ENCODE measurements at regions not wholly inside any gene's neighbourhood (a gene's known extent, or its start where the extent isn't known, plus 50 kb on each side); places are given as distances from the start of the nearest gene placed in this dataset.

DNA sequence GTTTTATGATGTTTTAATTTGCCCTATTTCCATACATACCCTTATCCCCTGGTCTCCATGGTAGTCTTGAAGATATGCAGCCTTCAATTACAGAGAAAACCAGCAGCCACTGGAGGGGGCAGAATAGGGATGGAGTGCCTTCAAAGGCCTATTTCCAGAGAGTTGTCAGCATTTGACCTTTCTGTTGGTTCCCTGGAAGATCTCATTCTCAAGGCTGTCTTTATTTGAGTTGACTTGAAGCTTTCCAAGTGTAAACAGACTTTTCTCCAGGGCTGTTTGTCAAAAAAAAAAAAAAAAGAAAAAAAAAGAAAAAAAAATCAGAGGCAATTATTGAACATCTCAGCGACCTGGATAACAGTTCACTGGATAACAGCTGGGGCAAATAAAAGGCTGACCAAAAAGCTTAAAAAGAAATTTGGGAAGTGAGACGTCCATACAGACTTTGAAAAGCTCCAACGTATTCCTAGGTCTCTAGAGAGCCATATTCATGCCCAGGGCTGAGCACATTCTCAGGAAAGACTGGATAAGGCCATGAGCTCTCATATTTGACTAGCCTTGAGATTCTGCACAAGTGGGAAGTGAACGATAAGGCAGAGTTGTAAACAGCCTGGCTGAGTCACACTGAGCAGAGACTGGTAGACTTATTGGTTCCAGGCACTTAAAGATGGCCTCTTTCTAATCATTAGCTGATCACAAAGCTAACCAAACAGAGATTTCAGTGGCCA is 126.6 kb downstream of the VAPA start:
- H3F3A ChIP-seq (ENCODE audit: insufficient read depth, low read length), result no peaks in the 10 kb centered on the region
- H3K4me2 ChIP-seq (ENCODE audit: low read depth, low read length), result no peak overlapping the region
- H4K20me1 ChIP-seq (ENCODE audit: insufficient read depth, low read length), result no peaks in the 10 kb centered on the region
- H2AFZ ChIP-seq (ENCODE audit: low read length), result no peak overlapping the region
- no peaks in the 10 kb centered on the region; the same call in 1 of the 2 replicates for H3K9me3 ChIP-seq (replicated peaks; ENCODE audit: insufficient read depth, low read length)
- no peaks in the 10 kb centered on the region for H3K79me2 ChIP-seq (ENCODE audit: low read length)
- H3K9me2 ChIP-seq (replicated peaks; ENCODE audit: insufficient read depth, low read length), result no peaks in the 10 kb centered on the region
- no peak overlapping the region for H3K9ac ChIP-seq (ENCODE audit: low read length)
- DNase-seq, result no peak
- no peak overlapping the region for H3K4me3 ChIP-seq (ENCODE audit: low read length)
- no peaks in the 10 kb centered on the region for H3K27me3 ChIP-seq (replicated peaks; ENCODE audit: insufficient read depth, low read length)
- no peaks in the 10 kb centered on the region for H3K4me1 ChIP-seq (ENCODE audit: low read length)
- H3K36me3 ChIP-seq (replicated peaks; ENCODE audit: insufficient read depth, low read length), result no peaks in the 10 kb centered on the region
- TF ChIP-seq, protein P1, sequence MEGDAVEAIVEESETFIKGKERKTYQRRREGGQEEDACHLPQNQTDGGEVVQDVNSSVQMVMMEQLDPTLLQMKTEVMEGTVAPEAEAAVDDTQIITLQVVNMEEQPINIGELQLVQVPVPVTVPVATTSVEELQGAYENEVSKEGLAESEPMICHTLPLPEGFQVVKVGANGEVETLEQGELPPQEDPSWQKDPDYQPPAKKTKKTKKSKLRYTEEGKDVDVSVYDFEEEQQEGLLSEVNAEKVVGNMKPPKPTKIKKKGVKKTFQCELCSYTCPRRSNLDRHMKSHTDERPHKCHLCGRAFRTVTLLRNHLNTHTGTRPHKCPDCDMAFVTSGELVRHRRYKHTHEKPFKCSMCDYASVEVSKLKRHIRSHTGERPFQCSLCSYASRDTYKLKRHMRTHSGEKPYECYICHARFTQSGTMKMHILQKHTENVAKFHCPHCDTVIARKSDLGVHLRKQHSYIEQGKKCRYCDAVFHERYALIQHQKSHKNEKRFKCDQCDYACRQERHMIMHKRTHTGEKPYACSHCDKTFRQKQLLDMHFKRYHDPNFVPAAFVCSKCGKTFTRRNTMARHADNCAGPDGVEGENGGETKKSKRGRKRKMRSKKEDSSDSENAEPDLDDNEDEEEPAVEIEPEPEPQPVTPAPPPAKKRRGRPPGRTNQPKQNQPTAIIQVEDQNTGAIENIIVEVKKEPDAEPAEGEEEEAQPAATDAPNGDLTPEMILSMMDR (IDR thresholded peaks at IDR 0.05; ENCODE audit: low read length), result no peak
- TF ChIP-seq EZH2 (optimal IDR thresholded peaks at IDR 0.05; ENCODE audit: low read depth, low read length) (no peak), EZH2phosphoT487 (IDR thresholded peaks at IDR 0.05; ENCODE audit: low read length) (no peak)
- H3K27ac ChIP-seq (ENCODE audit: low read length), result no peak overlapping the region

DNA sequence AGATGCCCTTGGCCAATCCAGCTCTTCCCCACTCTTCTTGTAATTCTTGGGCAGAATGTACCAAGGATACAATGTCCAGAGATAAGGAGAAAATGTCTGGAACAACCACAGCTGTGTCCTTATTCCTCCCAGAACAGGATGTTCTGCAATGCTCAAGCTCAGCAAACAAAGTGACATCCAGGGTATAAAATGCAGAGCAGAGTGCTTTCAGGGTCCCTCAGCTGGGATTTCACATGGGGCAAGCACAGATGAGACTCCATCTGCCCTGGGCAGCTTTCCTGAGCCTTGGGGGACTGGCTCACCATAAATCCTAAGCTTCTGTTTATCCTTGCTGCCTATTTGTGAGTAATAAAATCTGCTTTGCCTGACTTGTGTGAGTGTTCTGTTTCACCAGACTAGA is 127.4 kb downstream of the VAPA start:
- no peaks in the 10 kb centered on the region for H3K79me2 ChIP-seq (ENCODE audit: low read length)
- H2AFZ ChIP-seq (ENCODE audit: low read length), result no peak overlapping the region
- no peak overlapping the region for H3K9ac ChIP-seq (ENCODE audit: low read length)
- no peaks in the 10 kb centered on the region for H4K20me1 ChIP-seq (ENCODE audit: insufficient read depth, low read length)
- no peak overlapping the region for H3K4me3 ChIP-seq (ENCODE audit: low read length)
- H3K4me2 ChIP-seq (ENCODE audit: low read depth, low read length), result no peak overlapping the region
- H3F3A ChIP-seq (ENCODE audit: insufficient read depth, low read length), result no peaks in the 10 kb centered on the region
- no peaks in the 10 kb centered on the region for H3K9me2 ChIP-seq (replicated peaks; ENCODE audit: insufficient read depth, low read length)
- no peak overlapping the region for H3K27ac ChIP-seq (ENCODE audit: low read length)
- H3K4me1 ChIP-seq (ENCODE audit: low read length), result no peaks in the 10 kb centered on the region
- TF ChIP-seq, protein P1 (IDR thresholded peaks at IDR 0.05; ENCODE audit: low read length), result no peak
- TF ChIP-seq EZH2phosphoT487 (IDR thresholded peaks at IDR 0.05; ENCODE audit: low read length), result no peak
- TF ChIP-seq EZH2 (optimal IDR thresholded peaks at IDR 0.05; ENCODE audit: low read depth, low read length), result no peak
- DNase-seq, result no peak
- no peaks in the 10 kb centered on the region for H3K27me3 ChIP-seq (replicated peaks; ENCODE audit: insufficient read depth, low read length)
- no peaks in the 10 kb centered on the region for H3K36me3 ChIP-seq (replicated peaks; ENCODE audit: insufficient read depth, low read length)
- H3K9me3 ChIP-seq (replicated peaks; ENCODE audit: insufficient read depth, low read length), result no peaks in the 10 kb centered on the region; the same call in 1 of the 2 replicates

DNA sequence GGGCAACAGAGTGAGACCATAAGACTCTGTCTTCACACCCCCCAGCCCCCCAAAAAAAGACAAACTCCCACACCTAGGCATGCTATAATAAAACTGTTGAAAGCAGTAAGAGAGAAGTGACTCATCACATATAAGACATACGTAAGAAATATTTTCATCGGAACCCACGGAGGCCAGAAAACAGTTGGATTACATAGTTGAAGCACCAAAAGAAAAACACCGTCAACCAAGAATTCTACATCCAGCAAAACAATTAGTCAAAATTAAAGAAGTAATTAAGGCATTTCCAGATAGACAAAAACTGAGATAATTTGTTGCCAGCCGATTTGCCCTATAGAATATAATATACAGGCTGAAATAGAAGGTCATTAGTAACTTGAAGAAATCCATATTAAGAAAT is 128.7 kb downstream of the VAPA start:
- no peaks in the 10 kb centered on the region for H3K9me3 ChIP-seq (replicated peaks; ENCODE audit: insufficient read depth, low read length)
- no peaks in the 10 kb centered on the region for H4K20me1 ChIP-seq (ENCODE audit: insufficient read depth, low read length)
- no peak overlapping the region for H3K9ac ChIP-seq (ENCODE audit: low read length)
- TF ChIP-seq, protein P1 (IDR thresholded peaks at IDR 0.05; ENCODE audit: low read length), result no peak
- TF ChIP-seq EZH2 (optimal IDR thresholded peaks at IDR 0.05; ENCODE audit: low read depth, low read length), result no peak
- no peak for TF ChIP-seq EZH2phosphoT487 (IDR thresholded peaks at IDR 0.05; ENCODE audit: low read length)
- no peaks in the 10 kb centered on the region for H3K4me1 ChIP-seq (ENCODE audit: low read length)
- H3K79me2 ChIP-seq (ENCODE audit: low read length), result no peaks in the 10 kb centered on the region
- no peak overlapping the region for H3K4me2 ChIP-seq (ENCODE audit: low read depth, low read length)
- no peaks in the 10 kb centered on the region for H3F3A ChIP-seq (ENCODE audit: insufficient read depth, low read length)
- H3K27me3 ChIP-seq (replicated peaks; ENCODE audit: insufficient read depth, low read length), result no peaks in the 10 kb centered on the region
- DNase-seq, result no peak
- no peak overlapping the region for H2AFZ ChIP-seq (ENCODE audit: low read length)
- H3K9me2 ChIP-seq (replicated peaks; ENCODE audit: insufficient read depth, low read length), result no peaks in the 10 kb centered on the region
- H3K27ac ChIP-seq (ENCODE audit: low read length), result no peak overlapping the region
- no peaks in the 10 kb centered on the region for H3K36me3 ChIP-seq (replicated peaks; ENCODE audit: insufficient read depth, low read length)
- no peak overlapping the region for H3K4me3 ChIP-seq (ENCODE audit: low read length)

Measured in MM.1S (cell line).